Mammary epithelial cell (primary cell): ENCODE measurements at regions not wholly inside any gene's neighbourhood (a gene's known extent, or its start where the extent isn't known, plus 50 kb on each side); places are given as distances from the start of the nearest gene placed in this dataset.

Experiments used
- CTCF ChIP-seq, 2 donors: IDR thresholded peaks in 1 of 2; conservative IDR thresholded peaks in 1 of 2; 2 replicates each; pipeline ENCODE4 v1.5.1; 2011 to 2012; ENCODE audit warnings: inconsistent platforms in 2 of 2, low read length in 2 of 2, mild to moderate bottlenecking in 2 of 2, control low read depth in 1 of 2, low read depth in 1 of 2; ENCODE audit not compliant: insufficient read depth in 1 of 2; ENCODE audit errors: extremely low read depth in 1 of 2
- EZH2 ChIP-seq: IDR thresholded peaks from 2 replicates; pipeline ENCODE4 v1.6.1; 2012; ENCODE audit warnings: low read length, inconsistent platforms, borderline replicate concordance

- TF ChIP-seq CTCF (conservative IDR thresholded peaks at IDR 0.05 in 1 of 2, IDR thresholded peaks at IDR 0.05 in 1 of 2; ENCODE audit: extremely low read depth in 1 of 2, insufficient read depth in 1 of 2, low read depth in 1 of 2, low read length in 2 of 2) (no peak), EZH2 (no peak)
These were observed 66.6 kb upstream of the CTNNBL1 start for GRCh38 chr20:37627060-37627766.
